Spleen (tissue), 7 donors: ENCODE measurements at regions not wholly inside any gene's neighbourhood (a gene's known extent, or its start where the extent isn't known, plus 50 kb on each side); places are given as distances from the start of the nearest gene placed in this dataset.

Source experiments
- POLR2A ChIP-seq, 3 donors: fragments of 450-650 bp; IDR thresholded peaks; one replicate each; pipeline ENCODE4 v1.5.1; 2017; ENCODE audit warnings: antibody characterized with exemption in 3 of 3, mild to moderate bottlenecking in 1 of 3
- POLR2AphosphoS5 ChIP-seq, 3 donors: sonication (generic); formaldehyde crosslinking; IDR thresholded peaks; one replicate each; pipeline ENCODE4 v1.5.1; 2017; ENCODE audit warnings: antibody characterized with exemption in 3 of 3
- TF ChIP-seq, protein P1 (sequence below), 11 experiments: fragments of 200-600 bp in 7 of 11; fragments of 450-650 bp in 4 of 11; sonication (generic) in 4 of 11; IDR thresholded peaks in 8 of 11; conservative IDR thresholded peaks in 3 of 11; 1 replicate in 7 of 11; 2 replicates in 4 of 11; pipeline versions ENCODE4 v1.4.0 to v1.8.0; 2016 to 2021; ENCODE audit warnings: antibody characterized with exemption in 11 of 11, inconsistent platforms in 4 of 11, mild to moderate bottlenecking in 1 of 11
- donor health status: DM: no; HTN: no; CAD: no; lungs with moderate emphysema.
- donor health status: DM: no; HTN: no; CAD: no.
- donor health status: DM: no; HTN: no; CAD: no.

DNA sequence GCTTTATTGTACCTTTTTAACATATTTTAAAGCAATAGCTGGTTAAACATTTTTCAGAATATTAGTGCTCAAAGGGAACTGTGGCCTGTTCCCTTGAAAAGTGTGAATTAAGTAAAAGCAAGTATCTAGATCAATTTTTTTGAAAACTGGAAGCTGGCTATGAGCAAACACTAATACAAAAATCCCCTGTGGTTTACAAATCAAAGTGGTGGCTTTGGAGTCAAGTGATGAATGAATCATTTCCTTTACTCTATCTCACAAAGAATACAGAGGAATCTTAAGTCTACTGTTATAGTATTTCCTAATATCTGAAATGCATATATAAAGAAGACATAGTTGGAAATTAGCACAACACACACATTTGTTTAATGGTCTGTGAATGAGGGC is 212.4 kb upstream of the C9orf72 start:
- TF ChIP-seq, protein P1, sequence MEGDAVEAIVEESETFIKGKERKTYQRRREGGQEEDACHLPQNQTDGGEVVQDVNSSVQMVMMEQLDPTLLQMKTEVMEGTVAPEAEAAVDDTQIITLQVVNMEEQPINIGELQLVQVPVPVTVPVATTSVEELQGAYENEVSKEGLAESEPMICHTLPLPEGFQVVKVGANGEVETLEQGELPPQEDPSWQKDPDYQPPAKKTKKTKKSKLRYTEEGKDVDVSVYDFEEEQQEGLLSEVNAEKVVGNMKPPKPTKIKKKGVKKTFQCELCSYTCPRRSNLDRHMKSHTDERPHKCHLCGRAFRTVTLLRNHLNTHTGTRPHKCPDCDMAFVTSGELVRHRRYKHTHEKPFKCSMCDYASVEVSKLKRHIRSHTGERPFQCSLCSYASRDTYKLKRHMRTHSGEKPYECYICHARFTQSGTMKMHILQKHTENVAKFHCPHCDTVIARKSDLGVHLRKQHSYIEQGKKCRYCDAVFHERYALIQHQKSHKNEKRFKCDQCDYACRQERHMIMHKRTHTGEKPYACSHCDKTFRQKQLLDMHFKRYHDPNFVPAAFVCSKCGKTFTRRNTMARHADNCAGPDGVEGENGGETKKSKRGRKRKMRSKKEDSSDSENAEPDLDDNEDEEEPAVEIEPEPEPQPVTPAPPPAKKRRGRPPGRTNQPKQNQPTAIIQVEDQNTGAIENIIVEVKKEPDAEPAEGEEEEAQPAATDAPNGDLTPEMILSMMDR (IDR thresholded peaks at IDR 0.05 in 8 of 11, conservative IDR thresholded peaks at IDR 0.05 in 3 of 11), result no peak
- no peak for TF ChIP-seq POLR2A (IDR thresholded peaks at IDR 0.05)
- no peak for TF ChIP-seq POLR2AphosphoS5 (IDR thresholded peaks at IDR 0.05)
